Right renal cortex interstitium (tissue), 3 donors: ENCODE measurements at regions not wholly inside any gene's neighbourhood (a gene's known extent, or its start where the extent isn't known, plus 50 kb on each side); places are given as distances from the start of the nearest gene placed in this dataset.
"Not testable (repeated sequence)": the region's sequence is repeated elsewhere in the genome, so short reads cannot be mapped to it uniquely, and the experiment has no call there.

ENCODE experiments used
- DNase-seq, 3 donors: peaks; one replicate each; pipeline ENCODE4 v3.0.0-alpha.2; 2013; ENCODE audit warnings: low read depth in 3 of 3, low spot score in 2 of 3

- no peak for DNase-seq
Observed at GRCh38 chr2:234898534-234899053, 53.2 kb upstream of the SH3BP4 start.

- DNase-seq = not testable (repeated sequence)
Observed at GRCh38 chr2:234888442-234888841, 63.4 kb upstream of the SH3BP4 start.

GRCh38 chr2:234887195-234887594, 64.6 kb upstream of the SH3BP4 start:
- no peak for DNase-seq

- no peak for DNase-seq
Observed at GRCh38 chr2:234885886-234886285, 65.9 kb upstream of the SH3BP4 start.

- DNase-seq = no peak
Observed at GRCh38 chr2:234885118-234885517, 66.7 kb upstream of the SH3BP4 start.

- DNase-seq = no peak
Observed at GRCh38 chr2:234884591-234884990, 67.2 kb upstream of the SH3BP4 start.

- DNase-seq = peak; percentile 45 to 62 (median 54)
Observed at GRCh38 chr2:234881413-234882241, 70.2 kb upstream of the SH3BP4 start.

- no peak for DNase-seq
Observed at GRCh38 chr2:234880551-234881211, 71.1 kb upstream of the SH3BP4 start.

GRCh38 chr2:234879671-234880455, 72.0 kb upstream of the SH3BP4 start:
- no peak for DNase-seq

GRCh38 chr2:234876621-234877020, 75.2 kb upstream of the SH3BP4 start:
- DNase-seq = not testable (repeated sequence)

GRCh38 chr2:234874347-234875046, 77.3 kb upstream of the SH3BP4 start:
- DNase-seq = no peak

- DNase-seq = no peak
Observed at GRCh38 chr2:234873828-234874173, 78.0 kb upstream of the SH3BP4 start.

GRCh38 chr2:234873103-234873827, 78.6 kb upstream of the SH3BP4 start:
- no peak for DNase-seq

- DNase-seq = no peak
Observed at GRCh38 chr2:234869969-234870368, 81.8 kb upstream of the SH3BP4 start.

GRCh38 chr2:234869164-234869563, 82.7 kb upstream of the SH3BP4 start:
- DNase-seq = no peak

- no peak for DNase-seq
Observed at GRCh38 chr2:234867882-234868285, 83.9 kb upstream of the SH3BP4 start.

- no peak for DNase-seq
Observed at GRCh38 chr2:234865586-234865985, 86.2 kb upstream of the SH3BP4 start.

- no peak for DNase-seq
Observed at GRCh38 chr2:234865040-234865439, 86.8 kb upstream of the SH3BP4 start.

- DNase-seq = no peak
Observed at GRCh38 chr2:234864506-234864905, 87.3 kb upstream of the SH3BP4 start.
